Upper lobe of left lung (tissue), 6 donors: ENCODE measurements at regions not wholly inside any gene's neighbourhood (a gene's known extent, or its start where the extent isn't known, plus 50 kb on each side); places are given as distances from the start of the nearest gene placed in this dataset.

ENCODE experiments used
- ATAC-seq, 2 donors: fragments of 200-7000 bp; cut with Tn5 transposase; one replicate each; pipeline ENCODE4 v1.9.1; 2022; ENCODE audit warnings: mild to moderate bottlenecking in 2 of 2, moderate library complexity in 2 of 2; ENCODE audit not compliant: low FRiP score in 2 of 2
- DNase-seq, 2 donors: peaks; one replicate each; pipeline ENCODE4 v3.0.0-alpha.2; 2019 to 2020
- H3K27ac ChIP-seq, 4 donors: fragments of 200-600 bp; sonication (generic); one replicate each; pipeline ENCODE4 v1.5.1; 2016 to 2019
- H3K27me3 ChIP-seq, 4 donors: fragments of 200-600 bp; sonication (generic); one replicate each; pipeline ENCODE4 v1.5.1; 2017 to 2019
- H3K36me3 ChIP-seq, 4 donors: fragments of 200-600 bp; sonication (generic); one replicate each; pipeline ENCODE4 v1.5.1; 2016 to 2019
- H3K4me1 ChIP-seq, 4 donors: fragments of 200-600 bp; sonication (generic); one replicate each; pipeline ENCODE4 v1.5.1; 2018 to 2019
- H3K4me3 ChIP-seq, 4 donors: fragments of 200-600 bp; sonication (generic); one replicate each; pipeline ENCODE4 v1.5.1; 2017 to 2019; ENCODE audit warnings: mild to moderate bottlenecking in 2 of 4, moderate library complexity in 1 of 4
- H3K9me3 ChIP-seq, 4 donors: fragments of 200-600 bp; sonication (generic); one replicate each; pipeline ENCODE4 v1.5.1; 2018 to 2019
- CTCF ChIP-seq, 6 experiments: fragments of 450-650 bp in 4 of 6; fragments of 200-600 bp in 2 of 6; sonication (generic) in 2 of 6; IDR thresholded peaks; one replicate each; pipeline ENCODE4 v1.5.1; 2016 to 2019; ENCODE audit warnings: antibody characterized with exemption in 6 of 6
- EP300 ChIP-seq, 4 donors: sonication (generic); formaldehyde crosslinking; IDR thresholded peaks; one replicate each; pipeline ENCODE4 v1.5.1; 2017; ENCODE audit warnings: antibody characterized with exemption in 4 of 4, control low read depth in 2 of 4
- POLR2A ChIP-seq, 4 donors: fragments of 450-650 bp; IDR thresholded peaks; one replicate each; pipeline ENCODE4 v1.5.1; 2016 to 2017; ENCODE audit warnings: antibody characterized with exemption in 4 of 4, mild to moderate bottlenecking in 2 of 4
- POLR2AphosphoS5 ChIP-seq, 2 donors: sonication (generic); formaldehyde crosslinking; IDR thresholded peaks; one replicate each; pipeline ENCODE4 v1.5.1; 2017; ENCODE audit warnings: antibody characterized with exemption in 2 of 2
- WGBS, 2 donors: methylation state at CpG; one replicate each; pipeline ENCODE4 v1.1.5; 2017 to 2018; 5-methylcytosine and 5-hydroxymethylcytosine counted together
- donor health status: DM: no; HTN: no; CAD: no; lungs with moderate emphysema.
- donor health status: DM: no; HTN: yes; CAD: no; lungs with severe emphysema.

GRCh38 chr11:23543651-23544222 is 683.5 kb upstream of the CCDC179 start:
- Histone ChIP-seq H3K27me3 (no peaks in the 10 kb centered on the region), H3K9me3 (no peaks in the 10 kb centered on the region), H3K4me3 (no peak overlapping the region), H3K4me1 (peaks cover 0 to 7% (median 0%) of the 10 kb centered on the region in 4 donors), H3K36me3 (no peaks in the 10 kb centered on the region), H3K27ac (no peak overlapping the region)
- no peak for ATAC-seq
- DNase-seq: no peak
- 29 to 52% methylated on average over 3 of the region's 3 CpGs for WGBS, 2 donors
- TF ChIP-seq CTCF (IDR thresholded peaks at IDR 0.05) (no peak), POLR2AphosphoS5 (IDR thresholded peaks at IDR 0.05) (no peak), EP300 (IDR thresholded peaks at IDR 0.05) (no peak), POLR2A (IDR thresholded peaks at IDR 0.05) (no peak)

GRCh38 chr11:23551706-23552105 is 691.4 kb upstream of the CCDC179 start:
- H3K4me1 ChIP-seq: no peaks in the 10 kb centered on the region
- ATAC-seq (no peak), DNase-seq (no peak)
- H3K27me3 ChIP-seq: no peaks in the 10 kb centered on the region
- 48 to 91% methylated on average over 1 of the region's 1 CpG for WGBS, 2 donors
- no peaks in the 10 kb centered on the region for H3K36me3 ChIP-seq
- no peak for TF ChIP-seq POLR2AphosphoS5 (IDR thresholded peaks at IDR 0.05)
- no peak for TF ChIP-seq CTCF (IDR thresholded peaks at IDR 0.05)
- no peak for TF ChIP-seq POLR2A (IDR thresholded peaks at IDR 0.05)
- no peak for TF ChIP-seq EP300 (IDR thresholded peaks at IDR 0.05)
- no peak overlapping the region for H3K4me3 ChIP-seq
- no peak overlapping the region for H3K27ac ChIP-seq
- no peaks in the 10 kb centered on the region for H3K9me3 ChIP-seq

GRCh38 chr11:23554002-23554401 is 693.7 kb upstream of the CCDC179 start:
- Histone ChIP-seq H3K4me3 (no peak overlapping the region), H3K4me1 (no peaks in the 10 kb centered on the region), H3K36me3 (no peaks in the 10 kb centered on the region), H3K27me3 (no peaks in the 10 kb centered on the region), H3K9me3 (no peaks in the 10 kb centered on the region), H3K27ac (no peak overlapping the region)
- no peak for TF ChIP-seq CTCF (IDR thresholded peaks at IDR 0.05)
- TF ChIP-seq POLR2AphosphoS5 (IDR thresholded peaks at IDR 0.05): no peak
- no peak for TF ChIP-seq POLR2A (IDR thresholded peaks at IDR 0.05)
- TF ChIP-seq EP300 (IDR thresholded peaks at IDR 0.05): no peak
- WGBS, 2 donors: 87 to 94% methylated on average over 1 of the region's 1 CpG
- no peak for DNase-seq
- no peak for ATAC-seq

- Histone ChIP-seq H3K9me3 (no peaks in the 10 kb centered on the region), H3K36me3 (no peaks in the 10 kb centered on the region), H3K27me3 (no peaks in the 10 kb centered on the region), H3K4me1 (no peaks in the 10 kb centered on the region), H3K4me3 (no peak overlapping the region), H3K27ac (no peak overlapping the region)
- 85 to 86% methylated on average over 1 of the region's 1 CpG for WGBS, 2 donors
- TF ChIP-seq EP300 (IDR thresholded peaks at IDR 0.05): no peak
- TF ChIP-seq CTCF (IDR thresholded peaks at IDR 0.05): no peak
- TF ChIP-seq POLR2A (IDR thresholded peaks at IDR 0.05): no peak
- TF ChIP-seq POLR2AphosphoS5 (IDR thresholded peaks at IDR 0.05): no peak
- no peak for DNase-seq
- no peak for ATAC-seq
These were observed 694.8 kb upstream of the CCDC179 start for GRCh38 chr11:23555085-23555484.

- Histone ChIP-seq H3K27me3 (no peaks in the 10 kb centered on the region), H3K4me1 (no peaks in the 10 kb centered on the region), H3K9me3 (no peaks in the 10 kb centered on the region), H3K4me3 (no peak overlapping the region), H3K27ac (no peak overlapping the region), H3K36me3 (no peaks in the 10 kb centered on the region)
- TF ChIP-seq POLR2AphosphoS5 (IDR thresholded peaks at IDR 0.05) (no peak), EP300 (IDR thresholded peaks at IDR 0.05) (no peak), POLR2A (IDR thresholded peaks at IDR 0.05) (no peak), CTCF (IDR thresholded peaks at IDR 0.05) (no peak)
- ATAC-seq (no peak), DNase-seq (no peak)
- 77 to 83% methylated on average over 2 of the region's 2 CpGs for WGBS, 2 donors
These were observed 696.0 kb upstream of the CCDC179 start for GRCh38 chr11:23556163-23556750.
